Vagina (tissue), 2 donors: ENCODE measurements at regions not wholly inside any gene's neighbourhood (a gene's known extent, or its start where the extent isn't known, plus 50 kb on each side); places are given as distances from the start of the nearest gene placed in this dataset.

ENCODE experiments used
- DNase-seq, 2 donors: peaks; one replicate each; pipeline ENCODE4 v3.0.0-alpha.2; 2017; ENCODE audit errors: extremely low spot score in 2 of 2
- H3K27ac ChIP-seq: fragments of 200-600 bp; sonication (generic); one replicate; pipeline ENCODE4 v1.5.1; 2019
- H3K27me3 ChIP-seq: fragments of 200-600 bp; sonication (generic); one replicate; pipeline ENCODE4 v1.5.1; 2019
- H3K36me3 ChIP-seq, 2 donors: fragments of 200-600 bp; sonication (generic); one replicate each; pipeline ENCODE4 v1.5.1; 2017 to 2019
- H3K4me1 ChIP-seq: fragments of 200-600 bp; sonication (generic); one replicate; pipeline ENCODE4 v1.5.1; 2019
- H3K4me3 ChIP-seq, 2 donors: fragments of 200-600 bp; sonication (generic); 1 replicate in 1 of 2; 2 replicates in 1 of 2; pipeline ENCODE4 v1.5.1; 2016 to 2019
- H3K9me3 ChIP-seq: fragments of 200-600 bp; sonication (generic); one replicate; pipeline ENCODE4 v1.5.1; 2019
- POLR2A ChIP-seq, 2 donors: fragments of 450-650 bp; IDR thresholded peaks; one replicate each; pipeline ENCODE4 v1.6.1; 2017; ENCODE audit warnings: antibody characterized with exemption in 2 of 2, mild to moderate bottlenecking in 2 of 2, moderate library complexity in 2 of 2
- POLR2AphosphoS5 ChIP-seq, 2 donors: sonication (generic); formaldehyde crosslinking; IDR thresholded peaks; one replicate each; pipeline ENCODE4 v1.9.0; 2017; ENCODE audit warnings: antibody characterized with exemption in 2 of 2, mild to moderate bottlenecking in 2 of 2, low read depth in 1 of 2; ENCODE audit not compliant: insufficient read depth in 1 of 2
- intact Hi-C: fragments of 100-400 bp; cut with DNase I; formaldehyde crosslinking; loops from one replicate; pipeline ENCODE4 v1.15.1; 2023
- TF ChIP-seq, protein P1 (sequence below), 3 experiments: fragments of 450-650 bp in 2 of 3; fragments of 200-600 bp in 1 of 3; sonication (generic) in 1 of 3; IDR thresholded peaks; one replicate each; pipeline ENCODE4 v1.5.1; 2017 to 2019; ENCODE audit warnings: antibody characterized with exemption in 3 of 3, mild to moderate bottlenecking in 2 of 3, moderate library complexity in 2 of 3

DNA sequence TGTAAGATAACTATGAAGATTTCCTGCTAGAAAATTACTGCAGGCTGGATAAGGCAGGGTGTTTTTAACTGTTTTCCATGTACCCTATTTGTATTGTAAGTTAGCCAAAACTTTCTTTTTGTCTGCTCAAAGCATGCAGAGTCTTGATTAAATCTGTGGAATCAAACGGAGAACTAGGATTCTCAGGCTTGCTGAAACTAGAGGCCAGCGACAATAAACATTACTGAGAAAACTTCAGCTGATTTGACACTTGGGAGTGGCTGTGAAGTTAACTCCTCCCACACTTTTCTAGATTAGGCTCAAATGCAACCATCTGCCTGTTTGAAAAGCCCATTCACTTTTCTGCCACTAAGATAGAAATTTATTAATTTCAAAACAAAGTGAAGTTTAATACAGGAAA is 153.2 kb upstream of the FRMD4B start:
- H3K4me1 ChIP-seq: peaks cover 38% of the 10 kb centered on the region
- H3K9me3 ChIP-seq: no peaks in the 10 kb centered on the region
- H3K27ac ChIP-seq: no peak overlapping the region
- no peak for TF ChIP-seq POLR2AphosphoS5 (IDR thresholded peaks at IDR 0.05; ENCODE audit: insufficient read depth in 1 of 2, low read depth in 1 of 2)
- TF ChIP-seq, protein P1, sequence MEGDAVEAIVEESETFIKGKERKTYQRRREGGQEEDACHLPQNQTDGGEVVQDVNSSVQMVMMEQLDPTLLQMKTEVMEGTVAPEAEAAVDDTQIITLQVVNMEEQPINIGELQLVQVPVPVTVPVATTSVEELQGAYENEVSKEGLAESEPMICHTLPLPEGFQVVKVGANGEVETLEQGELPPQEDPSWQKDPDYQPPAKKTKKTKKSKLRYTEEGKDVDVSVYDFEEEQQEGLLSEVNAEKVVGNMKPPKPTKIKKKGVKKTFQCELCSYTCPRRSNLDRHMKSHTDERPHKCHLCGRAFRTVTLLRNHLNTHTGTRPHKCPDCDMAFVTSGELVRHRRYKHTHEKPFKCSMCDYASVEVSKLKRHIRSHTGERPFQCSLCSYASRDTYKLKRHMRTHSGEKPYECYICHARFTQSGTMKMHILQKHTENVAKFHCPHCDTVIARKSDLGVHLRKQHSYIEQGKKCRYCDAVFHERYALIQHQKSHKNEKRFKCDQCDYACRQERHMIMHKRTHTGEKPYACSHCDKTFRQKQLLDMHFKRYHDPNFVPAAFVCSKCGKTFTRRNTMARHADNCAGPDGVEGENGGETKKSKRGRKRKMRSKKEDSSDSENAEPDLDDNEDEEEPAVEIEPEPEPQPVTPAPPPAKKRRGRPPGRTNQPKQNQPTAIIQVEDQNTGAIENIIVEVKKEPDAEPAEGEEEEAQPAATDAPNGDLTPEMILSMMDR (IDR thresholded peaks at IDR 0.05): no peak
- no peak for TF ChIP-seq POLR2A (IDR thresholded peaks at IDR 0.05)
- H3K36me3 ChIP-seq: no peaks in the 10 kb centered on the region
- no peaks in the 10 kb centered on the region for H3K27me3 ChIP-seq
- intact Hi-C loops: no loop called here
- H3K4me3 ChIP-seq: no peak overlapping the region
- DNase-seq: no peak

DNA sequence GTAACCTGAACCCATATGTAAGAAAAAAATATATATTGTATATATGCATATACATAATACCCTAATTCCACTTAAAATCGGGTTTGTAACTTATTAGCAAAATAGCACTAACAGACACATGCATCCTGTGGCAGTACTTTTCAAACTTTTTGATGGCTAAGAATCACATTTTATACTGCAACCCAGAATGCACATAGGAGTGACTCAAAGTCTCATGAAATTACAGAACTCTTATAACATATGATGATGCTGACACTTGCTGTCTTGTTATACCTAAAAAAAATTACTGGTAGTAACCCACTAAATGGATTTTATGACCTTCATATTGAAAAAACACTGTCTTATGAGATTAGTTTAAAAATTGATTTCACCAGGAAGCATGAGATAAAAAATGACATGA is 152.4 kb upstream of the FRMD4B start:
- H3K27me3 ChIP-seq: no peaks in the 10 kb centered on the region
- H3K36me3 ChIP-seq: no peaks in the 10 kb centered on the region
- no peak overlapping the region for H3K4me3 ChIP-seq
- no peak for DNase-seq
- intact Hi-C loops: no loop called here
- no peaks in the 10 kb centered on the region for H3K9me3 ChIP-seq
- TF ChIP-seq, protein P1 (IDR thresholded peaks at IDR 0.05): no peak
- TF ChIP-seq POLR2AphosphoS5 (IDR thresholded peaks at IDR 0.05; ENCODE audit: insufficient read depth in 1 of 2, low read depth in 1 of 2): no peak
- no peak for TF ChIP-seq POLR2A (IDR thresholded peaks at IDR 0.05)
- no peak overlapping the region for H3K27ac ChIP-seq
- peaks cover 40% of the 10 kb centered on the region for H3K4me1 ChIP-seq

DNA sequence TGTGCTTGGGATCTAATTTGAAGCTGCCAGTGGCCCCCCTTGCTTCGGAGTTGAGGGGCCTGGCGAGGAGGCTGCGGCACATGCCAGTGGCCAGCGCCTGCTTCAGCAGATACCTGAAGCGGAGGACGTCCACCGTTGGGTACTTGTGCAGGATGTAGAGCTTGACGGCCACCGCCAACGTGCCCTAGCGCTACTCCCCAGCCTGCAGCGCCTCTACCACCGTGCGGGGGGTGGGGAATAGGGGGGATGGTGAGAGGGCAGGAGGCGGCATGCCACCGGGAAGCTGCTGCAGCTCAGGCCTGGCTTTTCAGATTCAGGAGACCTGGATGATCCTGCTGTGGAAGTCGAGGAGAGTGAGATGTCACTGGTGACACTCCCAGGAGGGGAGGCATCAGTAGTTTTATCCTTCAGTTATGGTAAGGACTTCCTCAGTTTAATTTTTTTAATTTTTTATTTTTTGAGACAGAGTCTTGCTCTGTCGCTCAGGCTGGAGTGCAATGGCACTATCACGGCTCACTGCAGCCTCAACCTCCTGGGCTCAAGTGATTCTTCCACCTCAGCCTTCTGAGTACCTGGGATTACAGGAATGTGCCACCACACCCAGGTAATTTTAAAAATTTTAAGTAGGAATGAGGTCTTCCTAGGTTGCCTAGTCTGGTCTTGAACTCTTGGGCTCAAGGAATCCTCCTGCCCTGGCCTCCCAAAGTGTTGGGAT is 150.6 kb upstream of the FRMD4B start:
- no peaks in the 10 kb centered on the region for H3K36me3 ChIP-seq
- H3K27me3 ChIP-seq: no peaks in the 10 kb centered on the region
- peaks cover 40% of the 10 kb centered on the region for H3K4me1 ChIP-seq
- DNase-seq: no peak
- TF ChIP-seq POLR2AphosphoS5 (IDR thresholded peaks at IDR 0.05; ENCODE audit: insufficient read depth in 1 of 2, low read depth in 1 of 2) (no peak), POLR2A (IDR thresholded peaks at IDR 0.05) (no peak)
- TF ChIP-seq, protein P1 (IDR thresholded peaks at IDR 0.05): no peak
- H3K4me3 ChIP-seq: no peak overlapping the region
- no peaks in the 10 kb centered on the region for H3K9me3 ChIP-seq
- H3K27ac ChIP-seq: no peak overlapping the region
- intact Hi-C loops: no loop called here

DNA sequence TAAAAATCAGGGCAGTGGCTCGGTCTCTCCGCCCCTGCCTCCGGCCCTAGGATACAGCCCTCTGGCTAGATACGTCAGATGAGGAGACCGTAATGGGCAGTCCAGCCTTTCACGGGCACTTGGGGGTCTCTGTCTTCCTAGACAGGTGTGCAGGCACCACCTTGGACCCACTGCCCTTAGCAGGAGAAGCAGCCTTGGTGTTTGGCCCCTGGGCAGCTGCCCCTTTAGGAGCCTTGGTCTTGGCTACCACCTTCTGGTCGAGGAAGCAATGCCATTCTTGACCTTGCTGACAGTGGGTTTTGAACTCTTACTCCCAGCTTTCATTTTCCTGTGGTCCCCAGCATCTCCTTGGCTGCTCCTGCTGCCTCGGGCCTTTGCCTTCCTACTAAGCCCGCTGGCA is 149.7 kb upstream of the FRMD4B start:
- Histone ChIP-seq H3K4me1 (peaks cover 33% of the 10 kb centered on the region), H3K36me3 (no peaks in the 10 kb centered on the region), H3K4me3 (no peak overlapping the region), H3K27ac (no peak overlapping the region), H3K27me3 (no peaks in the 10 kb centered on the region), H3K9me3 (no peaks in the 10 kb centered on the region)
- intact Hi-C loops: no loop called here
- no peak for DNase-seq
- no peak for TF ChIP-seq POLR2AphosphoS5 (IDR thresholded peaks at IDR 0.05; ENCODE audit: insufficient read depth in 1 of 2, low read depth in 1 of 2)

DNA sequence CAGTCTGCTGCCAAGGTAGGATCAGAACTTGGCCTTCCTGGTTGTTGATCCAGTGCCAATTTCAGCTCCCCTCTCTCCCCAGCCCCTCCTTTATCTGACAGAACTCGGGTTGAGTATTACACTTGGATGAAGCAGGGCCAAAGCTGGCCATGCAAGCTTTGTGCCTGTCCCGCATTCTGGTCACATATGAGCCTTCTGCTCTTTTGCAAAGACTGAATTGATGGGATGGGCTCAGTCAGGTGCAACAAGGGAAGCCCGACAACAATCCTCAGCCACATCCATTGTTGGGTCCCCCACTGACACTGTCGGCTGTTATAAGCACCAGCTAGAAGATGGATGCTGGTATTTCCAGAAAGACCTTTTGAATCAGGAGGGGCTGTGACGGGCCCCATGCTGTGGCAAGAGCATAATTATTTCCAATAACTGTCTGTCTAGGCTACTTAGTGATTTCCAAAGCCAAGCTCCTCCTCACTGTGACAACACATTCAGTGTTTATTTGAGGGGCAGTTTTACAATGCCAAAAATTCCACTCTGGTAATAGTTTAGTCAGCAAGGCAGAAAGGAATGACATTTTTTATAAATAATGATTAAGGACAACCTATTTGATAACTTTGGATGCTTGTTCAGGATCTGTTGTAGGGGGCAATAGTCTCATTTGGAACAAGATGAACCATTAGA is 146.8 kb upstream of the FRMD4B start:
- intact Hi-C loops: no loop called here
- Histone ChIP-seq H3K36me3 (no peaks in the 10 kb centered on the region), H3K4me1 (peaks cover 20% of the 10 kb centered on the region), H3K4me3 (no peak overlapping the region), H3K9me3 (no peaks in the 10 kb centered on the region), H3K27ac (no peak overlapping the region), H3K27me3 (no peaks in the 10 kb centered on the region)
- TF ChIP-seq POLR2AphosphoS5 (IDR thresholded peaks at IDR 0.05; ENCODE audit: insufficient read depth in 1 of 2, low read depth in 1 of 2): no peak
- TF ChIP-seq, protein P1 (IDR thresholded peaks at IDR 0.05): no peak
- TF ChIP-seq POLR2A (IDR thresholded peaks at IDR 0.05): no peak
- no peak for DNase-seq
